H9 (cell line): ENCODE measurements at regions not wholly inside any gene's neighbourhood (a gene's known extent, or its start where the extent isn't known, plus 50 kb on each side); places are given as distances from the start of the nearest gene placed in this dataset.

Experiments
- DNase-seq: peaks from one replicate; pipeline ENCODE4 v3.0.0-alpha.2; 2017
- H2AFZ ChIP-seq: one replicate; pipeline ENCODE4 v1.6.1; 2013; ENCODE audit warnings: mild to moderate bottlenecking, low read length, control low read depth, moderate library complexity
- H2AK5ac ChIP-seq: 2 replicates; pipeline ENCODE4 v1.6.1; 2013; ENCODE audit warnings: low read length, control low read depth, mixed read lengths; ENCODE audit not compliant: insufficient read length
- H2BK120ac ChIP-seq: one replicate; pipeline ENCODE4 v1.6.1; 2013; ENCODE audit warnings: low read depth, mild to moderate bottlenecking, low read length, control low read depth, inconsistent platforms; ENCODE audit not compliant: poor library complexity, severe bottlenecking
- H2BK12ac ChIP-seq: 2 replicates; pipeline ENCODE4 v1.6.1; 2013; ENCODE audit warnings: low read length, control low read depth, mixed read lengths, low read depth; ENCODE audit not compliant: insufficient read length
- H2BK15ac ChIP-seq: 2 replicates; pipeline ENCODE4 v1.6.1; 2013; ENCODE audit warnings: low read depth, low read length, control low read depth
- H2BK20ac ChIP-seq: one replicate; pipeline ENCODE4 v1.6.1; 2013; ENCODE audit warnings: low read depth, mild to moderate bottlenecking, low read length, control low read depth, inconsistent platforms; ENCODE audit not compliant: poor library complexity, severe bottlenecking
- H2BK5ac ChIP-seq: 2 replicates; pipeline ENCODE4 v1.6.1; 2013; ENCODE audit warnings: low read length, control low read depth, mixed read lengths; ENCODE audit not compliant: insufficient read length
- H3K14ac ChIP-seq: 2 replicates; pipeline ENCODE4 v1.6.1; 2013; ENCODE audit warnings: low read length, control low read depth; ENCODE audit not compliant: insufficient read depth
- H3K18ac ChIP-seq: 2 replicates; pipeline ENCODE4 v1.6.1; 2013; ENCODE audit warnings: low read depth, mild to moderate bottlenecking, mixed read lengths, low read length, control low read depth; ENCODE audit not compliant: insufficient read length
- H3K23ac ChIP-seq: 2 replicates; pipeline ENCODE4 v1.6.1; 2013; ENCODE audit warnings: low read length, control low read depth, mixed read lengths, low read depth; ENCODE audit not compliant: insufficient read length
- H3K23me2 ChIP-seq: 2 replicates; pipeline ENCODE4 v1.6.1; 2013; ENCODE audit warnings: low read depth, mild to moderate bottlenecking, mixed read lengths, low read length, control low read depth; ENCODE audit not compliant: insufficient read length, poor library complexity, severe bottlenecking
- H3K27ac ChIP-seq: 2 replicates; pipeline ENCODE4 v1.5.1; 2013; ENCODE audit warnings: low read length, control low read depth, mixed read lengths, low read depth; ENCODE audit not compliant: insufficient read length
- H3K27me3 ChIP-seq: 2 replicates; pipeline ENCODE4 v1.6.1; 2013; ENCODE audit warnings: low read length, control low read depth, inconsistent platforms; ENCODE audit not compliant: insufficient read depth
- H3K4ac ChIP-seq: 2 replicates; pipeline ENCODE4 v1.6.1; 2013; ENCODE audit warnings: low read depth, mild to moderate bottlenecking, control low read depth, inconsistent platforms, low read length, moderate library complexity
- H3K4me1 ChIP-seq: 2 replicates; pipeline ENCODE4 v1.6.1; 2013; ENCODE audit warnings: low read length, control low read depth, inconsistent platforms; ENCODE audit not compliant: insufficient read depth
- H3K4me2 ChIP-seq: 2 replicates; pipeline ENCODE4 v1.6.1; 2013; ENCODE audit warnings: low read length, control low read depth, mixed read lengths; ENCODE audit not compliant: insufficient read length, insufficient read depth
- H3K56ac ChIP-seq: 2 replicates; pipeline ENCODE4 v1.6.1; 2013; ENCODE audit warnings: low read depth, mild to moderate bottlenecking, mixed read lengths, low read length, control low read depth; ENCODE audit not compliant: insufficient read length
- H3K79me1 ChIP-seq: 2 replicates; pipeline ENCODE4 v1.6.1; 2013; ENCODE audit warnings: low read depth, mild to moderate bottlenecking, moderate library complexity, low read length, control low read depth, inconsistent platforms; ENCODE audit not compliant: insufficient read depth, poor library complexity, severe bottlenecking
- H3K79me2 ChIP-seq: 2 replicates; pipeline ENCODE4 v1.6.1; 2013; ENCODE audit warnings: low read length, control low read depth, inconsistent platforms; ENCODE audit not compliant: insufficient read depth
- H3K9ac ChIP-seq: 2 replicates; pipeline ENCODE4 v1.6.1; 2013; ENCODE audit warnings: low read length, control low read depth, mixed read lengths; ENCODE audit not compliant: insufficient read length; ENCODE audit errors: extremely low read depth
- H3K9me3 ChIP-seq: one replicate; pipeline ENCODE4 v1.6.1; 2013; ENCODE audit warnings: low read depth, low read length, inconsistent platforms; ENCODE audit not compliant: control insufficient read depth
- H3T11ph ChIP-seq: one replicate; pipeline ENCODE4 v1.6.1; 2013; ENCODE audit warnings: mild to moderate bottlenecking, low read length, control low read depth, inconsistent platforms
- H4K20me1 ChIP-seq: one replicate; pipeline ENCODE4 v1.6.1; 2013; ENCODE audit not compliant: control insufficient read depth, insufficient read length, insufficient read depth
- H4K5ac ChIP-seq: 2 replicates; pipeline ENCODE4 v1.6.1; 2013; ENCODE audit warnings: low read depth, mild to moderate bottlenecking, mixed read lengths, low read length, control low read depth; ENCODE audit not compliant: insufficient read length
- H4K8ac ChIP-seq: replicated peaks from 2 replicates; pipeline ENCODE4 v1.6.1; 2013; ENCODE audit warnings: low read length, control low read depth, mixed read lengths, low read depth; ENCODE audit not compliant: insufficient read length
- H4K91ac ChIP-seq: 2 replicates; pipeline ENCODE4 v1.6.1; 2013; ENCODE audit warnings: low read depth, mild to moderate bottlenecking, moderate library complexity, mixed read lengths, low read length, control low read depth; ENCODE audit not compliant: insufficient read length
- H3K27ac Mint-ChIP-seq, 3 experiments: 2 replicates in 2 of 3; 3 replicates in 1 of 3; pipeline ENCODE4 v1.8.0; 2020 to 2021; ENCODE audit warnings: mixed read lengths in 3 of 3, mild to moderate bottlenecking in 1 of 3, moderate library complexity in 1 of 3
- H3K27me3 Mint-ChIP-seq: 2 replicates; pipeline ENCODE4 v1.8.0; 2021; ENCODE audit warnings: low read depth, mild to moderate bottlenecking, moderate library complexity, mixed read lengths
- H3K36me3 Mint-ChIP-seq, 3 experiments: 2 replicates in 2 of 3; 3 replicates in 1 of 3; pipeline ENCODE4 v1.8.0; 2020 to 2021; ENCODE audit warnings: low read depth in 3 of 3, mixed read lengths in 3 of 3; ENCODE audit not compliant: insufficient read depth in 1 of 3
- H3K4me1 Mint-ChIP-seq, 2 experiments: 2 replicates each; pipeline ENCODE4 v1.8.0; 2020; ENCODE audit warnings: mixed read lengths in 2 of 2
- H3K4me3 Mint-ChIP-seq, 2 experiments: 2 replicates in 1 of 2; 3 replicates in 1 of 2; pipeline ENCODE4 v1.8.0; 2020 to 2021; ENCODE audit warnings: mild to moderate bottlenecking in 2 of 2, mixed read lengths in 2 of 2, moderate library complexity in 1 of 2
- H3K9me3 Mint-ChIP-seq, 2 experiments: 2 replicates in 1 of 2; 3 replicates in 1 of 2; pipeline ENCODE4 v1.8.0; 2020; ENCODE audit warnings: mild to moderate bottlenecking in 2 of 2, mixed read lengths in 2 of 2, moderate library complexity in 1 of 2
- CTCF ChIP-seq: fragments of 200-600 bp; sonication (generic); conservative IDR thresholded peaks from 3 replicates; pipeline ENCODE4 v1.8.0; 2021; ENCODE audit warnings: antibody characterized with exemption, mild to moderate bottlenecking
- WGBS: extraction: QIAGEN DNeasy Blood & Tissue Kit; methylation state at CpG from one replicate; pipeline ENCODE4 v1.1.7; 2013; ENCODE audit warnings: missing lambda C conversion rate, low lambda C conversion rate, mixed read lengths; ENCODE audit not compliant: insufficient read length; ENCODE audit errors: extremely low coverage; 5-methylcytosine and 5-hydroxymethylcytosine counted together

- DNase-seq, result no peak
- Histone ChIP-seq H2BK12ac (no peak overlapping the region), H3K14ac (no peak overlapping the region), H2BK5ac (no peak overlapping the region), H3K4me1 (no peaks in the 10 kb centered on the region), H3K27me3 (no peaks in the 10 kb centered on the region), H3K79me2 (no peaks in the 10 kb centered on the region), H2BK120ac (no peak overlapping the region), H3T11ph (no peak overlapping the region), H3K4ac (no peak overlapping the region), H4K8ac (no peak overlapping the region), H4K5ac (no peak overlapping the region), H4K91ac (no peak overlapping the region), H3K79me1 (no peaks in the 10 kb centered on the region), H3K27ac (no peak overlapping the region), H3K56ac (no peak overlapping the region), H2BK15ac (no peak overlapping the region), H3K9me3 (no peaks in the 10 kb centered on the region), H3K23ac (no peak overlapping the region), H3K23me2 (no peaks in the 10 kb centered on the region), H2AK5ac (no peak overlapping the region), H3K9ac (no peak overlapping the region), H3K18ac (no peak overlapping the region), H4K20me1 (no peaks in the 10 kb centered on the region), H2BK20ac (no peak overlapping the region), H3K4me2 (no peak overlapping the region), H2AFZ (no peak overlapping the region)
- Mint-ChIP-seq H3K4me3 (no peak overlapping the region), H3K27me3 (no peaks in the 10 kb centered on the region), H3K4me1 (peaks cover 0 to 4% of the 10 kb centered on the region in 2 experiments; a peak in 3 of 4 replicates), H3K27ac (no peak overlapping the region), H3K36me3 (peaks cover 0 to 3% (median 2%) of the 10 kb centered on the region in 3 experiments; a peak in 1 of 7 replicates), H3K9me3 (peaks cover 5 to 13% of the 10 kb centered on the region in 2 experiments; a peak in 4 of 5 replicates)
- WGBS, result no CpG with 5 or more reads among the region's 2 CpGs
- no peak for TF ChIP-seq CTCF
These were observed 342.0 kb upstream of the ACTBL2 start for GRCh38 chr5:57824623-57825022.
